SK-N-MC (cell line): ENCODE measurements at regions not wholly inside any gene's neighbourhood (a gene's known extent, or its start where the extent isn't known, plus 50 kb on each side); places are given as distances from the start of the nearest gene placed in this dataset.

ENCODE experiments used
- FOXP2 ChIP-seq: optimal IDR thresholded peaks from 2 replicates; pipeline ENCODE3; 2011; ENCODE audit warnings: mild to moderate bottlenecking, moderate library complexity; ENCODE audit not compliant: insufficient read depth; ENCODE audit errors: extremely low read length, control extremely low read depth
- POLR2AphosphoS5 ChIP-seq: IDR thresholded peaks from 2 replicates; pipeline ENCODE4 v1.6.1; 2012; ENCODE audit warnings: mild to moderate bottlenecking, low read depth, low read length, borderline replicate concordance

DNA sequence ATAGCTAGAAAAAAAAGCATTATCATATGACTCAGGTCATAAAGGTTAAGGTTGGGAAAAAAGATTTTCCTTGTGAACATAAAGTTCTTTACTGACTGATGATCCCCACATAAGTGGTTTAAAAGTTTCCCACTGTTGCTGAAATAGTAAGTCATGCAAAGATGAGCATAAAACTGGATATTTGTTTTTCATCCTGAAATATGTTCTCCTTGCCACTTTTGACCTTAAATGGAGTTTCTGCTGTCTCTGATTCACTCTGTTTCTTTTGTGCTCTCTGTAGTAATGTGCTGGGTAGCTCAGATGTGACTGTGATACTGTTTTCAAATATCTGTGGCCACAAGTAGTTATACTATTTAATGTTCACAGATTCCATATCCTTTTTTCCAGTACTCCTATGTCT is 162.5 kb upstream of the GAS1 start:
- no peak for TF ChIP-seq POLR2AphosphoS5
- TF ChIP-seq FOXP2: no peak
